OCI-LY1 (cell line): ENCODE measurements at regions not wholly inside any gene's neighbourhood (a gene's known extent, or its start where the extent isn't known, plus 50 kb on each side); places are given as distances from the start of the nearest gene placed in this dataset.
"Not testable (repeated sequence)": the region's sequence is repeated elsewhere in the genome, so short reads cannot be mapped to it uniquely, and the experiment has no call there.

Experiments used
- H2AFZ ChIP-seq: fragments of 200-600 bp; sonication (generic), shearing (Covaris generic); 2 replicates; pipeline ENCODE4 v1.6.0; 2014; ENCODE audit warnings: antibody characterized with exemption, mild to moderate bottlenecking, low read length
- H3F3A ChIP-seq: fragments of 200-600 bp; sonication (generic), shearing (Covaris generic); 2 replicates; pipeline ENCODE4 v1.6.0; 2014; ENCODE audit warnings: mild to moderate bottlenecking, antibody characterized with exemption, low read length, moderate library complexity; ENCODE audit not compliant: insufficient read depth
- H3K27ac ChIP-seq: fragments of 200-600 bp; sonication (generic); 2 replicates; pipeline ENCODE4 v1.5.1; 2014; ENCODE audit warnings: low read length, mixed run types, mild to moderate bottlenecking, low read depth; ENCODE audit not compliant: poor library complexity, severe bottlenecking
- H3K27me3 ChIP-seq: fragments of 200-600 bp; sonication (generic); 2 replicates; pipeline ENCODE4 v1.6.0; 2014; ENCODE audit warnings: antibody characterized with exemption, mild to moderate bottlenecking, low read length, moderate library complexity; ENCODE audit not compliant: insufficient read depth
- H3K36me3 ChIP-seq: fragments of 200-600 bp; sonication (generic); 2 replicates; pipeline ENCODE4 v1.6.1; 2014; ENCODE audit warnings: mild to moderate bottlenecking, antibody characterized with exemption, low read length, moderate library complexity, mixed read lengths; ENCODE audit not compliant: insufficient read depth
- H3K4me1 ChIP-seq: fragments of 200-600 bp; sonication (generic); 2 replicates; pipeline ENCODE4 v1.5.1; 2014; ENCODE audit warnings: mild to moderate bottlenecking, low read length, moderate library complexity; ENCODE audit not compliant: insufficient read depth, severe bottlenecking
- H3K4me2 ChIP-seq: fragments of 200-600 bp; sonication (generic), shearing (Covaris generic); 2 replicates; pipeline ENCODE4 v1.6.1; 2014; ENCODE audit warnings: low read length
- H3K4me3 ChIP-seq: fragments of 200-600 bp; sonication (generic); 2 replicates; pipeline ENCODE4 v1.5.1; 2014; ENCODE audit warnings: low read length, low read depth, mild to moderate bottlenecking, mixed read lengths; ENCODE audit not compliant: poor library complexity, severe bottlenecking
- H3K79me2 ChIP-seq: fragments of 200-600 bp; shearing (Covaris generic); 2 replicates; pipeline ENCODE4 v1.6.1; 2016; ENCODE audit warnings: mixed run types, low read length, mixed read lengths; ENCODE audit not compliant: insufficient read depth
- H3K9ac ChIP-seq: fragments of 200-600 bp; sonication (generic), shearing (Covaris generic); 2 replicates; pipeline ENCODE4 v1.6.1; 2014; ENCODE audit warnings: mild to moderate bottlenecking, low read length, mixed read lengths
- H3K9me2 ChIP-seq: fragments of 200-600 bp; sonication (generic), shearing (Covaris generic); 2 replicates; pipeline ENCODE4 v1.6.1; 2014; ENCODE audit warnings: low read depth, mild to moderate bottlenecking, low read length, mixed read lengths
- H3K9me3 ChIP-seq: fragments of 200-600 bp; shearing (Covaris generic); 2 replicates; pipeline ENCODE4 v1.6.1; 2014; ENCODE audit warnings: low read length, mixed read lengths
- H4K20me1 ChIP-seq: fragments of 200-600 bp; sonication (generic), shearing (Covaris generic); 2 replicates; pipeline ENCODE4 v1.6.0; 2016; ENCODE audit warnings: mild to moderate bottlenecking, low read length; ENCODE audit not compliant: insufficient read depth
- CTCF ChIP-seq: fragments of 200-600 bp; sonication (generic), shearing (Covaris generic); IDR thresholded peaks from 2 replicates; pipeline ENCODE4 v1.5.1; 2017; ENCODE audit warnings: mild to moderate bottlenecking, antibody characterized with exemption, low read length, moderate library complexity, mixed read lengths
- EZH2 ChIP-seq: fragments of 200-600 bp; sonication (generic), shearing (Covaris generic); IDR thresholded peaks from 2 replicates; pipeline ENCODE4 v1.8.0; 2017; ENCODE audit warnings: borderline replicate concordance, mixed run types, mild to moderate bottlenecking, antibody characterized with exemption, low read length, moderate library complexity, mixed read lengths

- Histone ChIP-seq H3K79me2 (no peaks in the 10 kb centered on the region), H3K27me3 (no peaks in the 10 kb centered on the region), H3K27ac (no peak overlapping the region), H3K4me1 (no peaks in the 10 kb centered on the region), H3K4me3 (no peak overlapping the region), H3K9me3 (no peaks in the 10 kb centered on the region), H3K9me2 (no peaks in the 10 kb centered on the region), H3K4me2 (no peak overlapping the region), H4K20me1 (no peaks in the 10 kb centered on the region), H3F3A (no peaks in the 10 kb centered on the region), H3K36me3 (no peaks in the 10 kb centered on the region), H2AFZ (no peak overlapping the region), H3K9ac (no peak overlapping the region)
- TF ChIP-seq CTCF (no peak), EZH2 (no peak)
These were observed 165.1 kb upstream of the TTC29 start for GRCh38 chr4:147110473-147111367.

GRCh38 chr4:147112196-147112595 is 166.5 kb upstream of the TTC29 start:
- H3K4me3 ChIP-seq, H3K36me3 ChIP-seq, H3K27me3 ChIP-seq, H3K9ac ChIP-seq, H2AFZ ChIP-seq, H3K4me2 ChIP-seq, H3K9me3 ChIP-seq, H3K27ac ChIP-seq, H3F3A ChIP-seq, H3K4me1 ChIP-seq, H4K20me1 ChIP-seq, H3K9me2 ChIP-seq, H3K79me2 ChIP-seq: not testable (repeated sequence)

- Histone ChIP-seq H3F3A (no peaks in the 10 kb centered on the region), H3K9ac (no peak overlapping the region), H4K20me1 (no peaks in the 10 kb centered on the region), H3K9me3 (no peaks in the 10 kb centered on the region), H3K4me2 (no peak overlapping the region), H3K27me3 (no peaks in the 10 kb centered on the region), H3K36me3 (no peaks in the 10 kb centered on the region), H3K4me1 (no peaks in the 10 kb centered on the region), H2AFZ (no peak overlapping the region), H3K9me2 (no peaks in the 10 kb centered on the region), H3K27ac (no peak overlapping the region), H3K4me3 (no peak overlapping the region), H3K79me2 (no peaks in the 10 kb centered on the region)
- TF ChIP-seq CTCF (no peak), EZH2 (no peak)
These were observed 171.8 kb upstream of the TTC29 start for GRCh38 chr4:147117431-147117830.

- Histone ChIP-seq H3K36me3 (no peaks in the 10 kb centered on the region), H3K79me2 (no peaks in the 10 kb centered on the region), H4K20me1 (no peaks in the 10 kb centered on the region), H3K9me2 (no peaks in the 10 kb centered on the region), H3K9ac (no peak overlapping the region), H3K4me2 (no peak overlapping the region), H3F3A (no peaks in the 10 kb centered on the region), H3K4me1 (no peaks in the 10 kb centered on the region), H3K27ac (no peak overlapping the region), H2AFZ (no peak overlapping the region), H3K9me3 (no peaks in the 10 kb centered on the region), H3K4me3 (no peak overlapping the region), H3K27me3 (no peaks in the 10 kb centered on the region)
- TF ChIP-seq EZH2 = no peak
- TF ChIP-seq CTCF = no peak
These were observed 172.9 kb upstream of the TTC29 start for GRCh38 chr4:147118528-147118927.
